HL-60 (cell line): ENCODE measurements at regions not wholly inside any gene's neighbourhood (a gene's known extent, or its start where the extent isn't known, plus 50 kb on each side); places are given as distances from the start of the nearest gene placed in this dataset.

Experiments
- DNase-seq, 2 experiments: peaks; one replicate each; pipeline ENCODE4 v3.0.0-alpha.2; 2010 to 2020; ENCODE audit warnings: low read depth in 1 of 2, low spot score in 1 of 2
- H3K27ac ChIP-seq: fragments of 250-450 bp; sonication (Bioruptor Pico); replicated peaks from 2 replicates; pipeline ENCODE4 v1.5.1; 2020; ENCODE audit warnings: mild to moderate bottlenecking, moderate library complexity
- H3K27me3 ChIP-seq: fragments of 250-450 bp; sonication (Bioruptor Pico); 2 replicates; pipeline ENCODE4 v1.5.1; 2021; ENCODE audit warnings: mild to moderate bottlenecking, moderate library complexity; ENCODE audit not compliant: insufficient read depth, poor library complexity, severe bottlenecking
- H3K4me3 ChIP-seq: replicated peaks from 2 replicates; pipeline ENCODE4 v1.5.1; 2011; ENCODE audit warnings: mild to moderate bottlenecking, control low read depth, low read length; ENCODE audit not compliant: insufficient read depth
- CTCF ChIP-seq: IDR thresholded peaks from one replicate; pipeline ENCODE4 v1.5.1; 2011; ENCODE audit warnings: low read length, control low read depth, inconsistent platforms; ENCODE audit not compliant: insufficient read depth
- GABPA ChIP-seq: IDR thresholded peaks from 2 replicates; pipeline ENCODE4 v1.6.1; 2012; ENCODE audit warnings: low read depth
- POLR2AphosphoS5 ChIP-seq: IDR thresholded peaks from 2 replicates; pipeline ENCODE4 v1.6.1; 2012; ENCODE audit warnings: low read depth
- REST ChIP-seq: IDR thresholded peaks from 2 replicates; pipeline ENCODE4 v1.6.1; 2012; ENCODE audit warnings: low read depth; ENCODE audit not compliant: insufficient replicate concordance
- SPI1 ChIP-seq: IDR thresholded peaks from 2 replicates; pipeline ENCODE4 v1.6.1; 2012; ENCODE audit warnings: low read depth, mild to moderate bottlenecking, borderline replicate concordance

GRCh38 chr10:52662256-52662655, 110.3 kb downstream of the MBL2 start:
- Histone ChIP-seq H3K4me3 (no peak overlapping the region), H3K27me3 (no peaks in the 10 kb centered on the region), H3K27ac (no peak overlapping the region)
- no peak for DNase-seq
- TF ChIP-seq REST (no peak), GABPA (no peak), CTCF (no peak)

- no peaks in the 10 kb centered on the region for H3K27me3 ChIP-seq
- no peak overlapping the region for H3K27ac ChIP-seq
- TF ChIP-seq SPI1 (no peak), REST (no peak), POLR2AphosphoS5 (no peak), GABPA (no peak), CTCF (no peak)
- H3K4me3 ChIP-seq = no peak overlapping the region
- no peak for DNase-seq
Measured at GRCh38 chr10:52663161-52663560, 109.4 kb downstream of the MBL2 start.

GRCh38 chr10:52664629-52665028, 108.0 kb downstream of the MBL2 start:
- TF ChIP-seq GABPA = no peak
- no peak for TF ChIP-seq POLR2AphosphoS5
- TF ChIP-seq CTCF = no peak
- no peak for TF ChIP-seq REST
- no peak for TF ChIP-seq SPI1
- Histone ChIP-seq H3K4me3 (no peak overlapping the region), H3K27ac (no peak overlapping the region), H3K27me3 (no peaks in the 10 kb centered on the region)
- DNase-seq = no peak
